Gastrocnemius medialis (tissue), 4 donors: ENCODE measurements at regions not wholly inside any gene's neighbourhood (a gene's known extent, or its start where the extent isn't known, plus 50 kb on each side); places are given as distances from the start of the nearest gene placed in this dataset.
"Not testable (repeated sequence)": the region's sequence is repeated elsewhere in the genome, so short reads cannot be mapped to it uniquely, and the experiment has no call there.

Experiments used
- ATAC-seq, 2 donors: fragments of 150-250 bp; one replicate each; pipeline ENCODE4 v1.9.1; 2016
- DNase-seq, 2 donors: peaks; one replicate each; pipeline ENCODE4 v3.0.0-alpha.2; 2019
- H3K27ac ChIP-seq, 4 donors: fragments of 200-600 bp; sonication (generic); 1 replicate in 1 of 4; 2 replicates in 3 of 4; pipeline ENCODE4 v1.5.1; 2016 to 2018; ENCODE audit warnings: mild to moderate bottlenecking in 2 of 4, moderate library complexity in 1 of 4
- H3K27me3 ChIP-seq, 3 donors: fragments of 200-600 bp; sonication (generic) in 2 of 3; 1 replicate in 1 of 3; 2 replicates in 2 of 3; pipeline versions ENCODE4 v1.5.1 to v1.6.0; 2016 to 2019; ENCODE audit warnings: mild to moderate bottlenecking in 1 of 3, moderate library complexity in 1 of 3
- H3K36me3 ChIP-seq, 2 donors: fragments of 200-600 bp; sonication (generic) in 1 of 2; one replicate each; pipeline ENCODE4 v1.5.1; 2017 to 2018
- H3K4me1 ChIP-seq, 2 donors: fragments of 200-600 bp; sonication (generic) in 1 of 2; one replicate each; pipeline ENCODE4 v1.5.1; 2016 to 2017; ENCODE audit warnings: mild to moderate bottlenecking in 2 of 2
- H3K4me3 ChIP-seq, 4 donors: fragments of 200-600 bp; sonication (generic) in 3 of 4; 1 replicate in 1 of 4; 2 replicates in 3 of 4; pipeline ENCODE4 v1.5.1; 2016 to 2019; ENCODE audit warnings: mild to moderate bottlenecking in 2 of 4
- H3K9me3 ChIP-seq, 3 donors: fragments of 200-600 bp; sonication (generic) in 2 of 3; 1 replicate in 1 of 3; 2 replicates in 2 of 3; pipeline ENCODE4 v1.5.1; 2016 to 2019
- CTCF ChIP-seq, 5 experiments: fragments of 450-650 bp in 3 of 5; fragments of 200-600 bp in 2 of 5; sonication (generic) in 2 of 5; IDR thresholded peaks in 4 of 5; conservative IDR thresholded peaks in 1 of 5; 1 replicate in 4 of 5; 2 replicates in 1 of 5; pipeline ENCODE4 v1.5.1; 2016 to 2019; ENCODE audit warnings: antibody characterized with exemption in 5 of 5, mild to moderate bottlenecking in 3 of 5, moderate library complexity in 3 of 5
- POLR2A ChIP-seq, 2 donors: fragments of 450-650 bp; IDR thresholded peaks; one replicate each; pipeline ENCODE4 v1.6.1; 2017; ENCODE audit warnings: antibody characterized with exemption in 2 of 2, mild to moderate bottlenecking in 2 of 2, moderate library complexity in 2 of 2
- in situ Hi-C, 4 donors: fragments of 200-750 bp; cut with MboI; loops; one replicate each; pipeline versions ENCODE4 v1.15.0 to v1.8.0; 2017; ENCODE audit warnings: low sequenced_read_pairs in 4 of 4
- intact Hi-C: fragments of 100-400 bp; cut with DNase I; formaldehyde crosslinking; loops from one replicate; pipeline ENCODE4 v1.15.1; 2023; ENCODE audit warnings: low total_unique reads

DNA sequence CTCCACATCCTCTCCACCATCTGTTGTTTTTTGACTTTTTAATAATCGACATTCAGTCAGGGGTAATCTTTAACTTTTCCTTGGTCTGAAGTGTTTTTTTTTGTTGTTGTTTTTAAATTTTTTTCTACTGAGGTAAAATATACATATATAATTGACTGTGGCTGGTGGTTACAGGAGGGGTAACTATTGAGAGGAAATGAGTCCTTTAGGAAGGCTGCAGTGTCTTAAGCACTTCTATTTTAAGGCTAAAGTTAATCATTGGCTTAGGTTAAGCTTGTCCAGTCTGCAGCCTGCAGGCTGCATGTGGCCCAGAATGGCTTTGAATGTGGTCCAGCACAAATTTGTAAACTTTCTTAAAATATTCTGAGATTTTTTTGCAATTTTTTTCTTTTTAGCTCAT, 172.5 kb downstream of the CTH start:
- no peak for TF ChIP-seq CTCF (IDR thresholded peaks at IDR 0.05 in 4 of 5, conservative IDR thresholded peaks at IDR 0.05 in 1 of 5)
- no peak for TF ChIP-seq POLR2A (IDR thresholded peaks at IDR 0.05)
- no peak overlapping the region for H3K27ac ChIP-seq
- H3K36me3 ChIP-seq = no peaks in the 10 kb centered on the region
- H3K9me3 ChIP-seq = no peaks in the 10 kb centered on the region
- H3K27me3 ChIP-seq = no peaks in the 10 kb centered on the region
- intact Hi-C loops = no loop called here
- H3K4me1 ChIP-seq = no peaks in the 10 kb centered on the region
- in situ Hi-C loops = no loop called here
- no peak overlapping the region for H3K4me3 ChIP-seq
- DNase-seq (no peak), ATAC-seq (no peak)

DNA sequence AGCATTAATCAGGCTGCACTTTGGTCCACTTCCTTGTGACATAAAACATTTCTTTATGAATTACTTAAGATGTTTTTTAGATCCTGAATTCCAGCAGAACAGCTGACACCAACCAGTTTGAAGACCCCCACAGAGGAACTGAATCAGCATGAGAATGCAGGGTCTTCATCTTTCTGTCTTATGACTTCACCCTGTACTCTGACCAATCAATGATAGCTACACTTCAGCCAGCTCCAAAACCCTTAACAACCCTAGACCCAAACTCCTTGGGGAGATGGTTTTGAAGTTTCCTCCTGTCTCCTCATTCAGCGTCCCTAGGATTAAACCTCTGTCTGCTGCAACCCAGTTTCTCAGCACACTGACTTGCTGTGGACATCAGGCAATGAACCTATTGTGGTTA, 175.0 kb downstream of the CTH start:
- ATAC-seq = no peak
- intact Hi-C loops = no loop called here

GRCh38 chr1:70587872-70588366, 176.9 kb downstream of the CTH start:
- Histone ChIP-seq H3K9me3 (no peaks in the 10 kb centered on the region), H3K36me3 (no peaks in the 10 kb centered on the region), H3K27ac (no peak overlapping the region), H3K27me3 (no peaks in the 10 kb centered on the region), H3K4me3 (no peak overlapping the region), H3K4me1 (no peaks in the 10 kb centered on the region)
- TF ChIP-seq CTCF (IDR thresholded peaks at IDR 0.05 in 4 of 5, conservative IDR thresholded peaks at IDR 0.05 in 1 of 5) = no peak
- TF ChIP-seq POLR2A (IDR thresholded peaks at IDR 0.05) = no peak
- intact Hi-C loops (no loop called here), in situ Hi-C loops (no loop called here)
- ATAC-seq (no peak), DNase-seq (no peak)

More for the DNA sequence above, 175.0 kb downstream of the CTH start:
- no peak for DNase-seq
- H3K9me3 ChIP-seq = no peaks in the 10 kb centered on the region
- in situ Hi-C loops = no loop called here
- TF ChIP-seq CTCF (IDR thresholded peaks at IDR 0.05 in 4 of 5, conservative IDR thresholded peaks at IDR 0.05 in 1 of 5) (no peak), POLR2A (IDR thresholded peaks at IDR 0.05) (no peak)
- H3K27me3 ChIP-seq = no peaks in the 10 kb centered on the region
- no peak overlapping the region for H3K27ac ChIP-seq
- no peaks in the 10 kb centered on the region for H3K4me1 ChIP-seq
- no peak overlapping the region for H3K4me3 ChIP-seq
- H3K36me3 ChIP-seq = no peaks in the 10 kb centered on the region

DNA sequence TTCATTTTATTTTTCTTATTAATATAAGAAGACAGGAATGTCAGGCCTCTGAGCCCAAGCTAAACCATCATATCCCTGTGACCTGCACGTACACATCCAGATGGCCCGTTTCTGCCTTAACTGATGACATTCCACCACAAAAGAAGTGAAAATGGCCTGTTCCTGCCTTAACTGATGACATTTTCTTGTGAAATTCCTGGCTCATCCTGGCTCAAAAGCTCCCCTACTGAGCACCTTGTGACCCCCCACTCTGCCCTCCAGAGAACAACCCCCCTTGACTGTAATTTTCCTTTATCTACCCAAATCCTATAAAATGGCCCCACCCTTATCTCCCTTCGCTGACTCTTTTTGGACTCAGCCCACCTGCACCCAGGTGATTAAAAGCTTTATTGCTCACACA, 182.5 kb downstream of the CTH start:
- DNase-seq, ATAC-seq, H3K36me3 ChIP-seq, intact Hi-C loops, H3K27me3 ChIP-seq, H3K4me1 ChIP-seq, in situ Hi-C loops, H3K4me3 ChIP-seq, H3K27ac ChIP-seq, H3K9me3 ChIP-seq: not testable (repeated sequence)

DNA sequence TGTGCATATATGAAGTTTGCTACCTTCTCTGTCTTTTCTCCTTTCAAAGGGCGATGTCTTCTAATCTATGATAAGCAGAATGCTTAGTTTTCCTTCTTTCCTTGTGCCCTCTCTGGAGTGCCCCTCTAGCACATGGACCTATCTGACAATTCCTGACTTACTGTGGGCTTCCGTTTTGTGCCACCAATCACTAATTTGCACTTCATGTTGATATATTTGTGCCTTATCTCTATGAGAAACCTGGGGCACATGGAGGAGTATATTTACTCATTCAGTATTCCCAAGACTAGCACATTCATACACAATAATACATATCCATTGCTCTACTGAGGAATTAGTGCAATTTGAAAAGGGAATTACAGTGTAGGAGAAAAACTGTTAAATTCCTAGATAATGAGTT, 197.7 kb downstream of the CTH start:
- Histone ChIP-seq H3K27ac (no peak overlapping the region), H3K4me1 (no peaks in the 10 kb centered on the region), H3K27me3 (no peaks in the 10 kb centered on the region), H3K9me3 (no peaks in the 10 kb centered on the region), H3K36me3 (no peaks in the 10 kb centered on the region), H3K4me3 (no peak overlapping the region)
- intact Hi-C loops = no loop called here
- no peak for DNase-seq
- TF ChIP-seq POLR2A (IDR thresholded peaks at IDR 0.05) = no peak
- in situ Hi-C loops = no loop called here
- no peak for ATAC-seq

DNA sequence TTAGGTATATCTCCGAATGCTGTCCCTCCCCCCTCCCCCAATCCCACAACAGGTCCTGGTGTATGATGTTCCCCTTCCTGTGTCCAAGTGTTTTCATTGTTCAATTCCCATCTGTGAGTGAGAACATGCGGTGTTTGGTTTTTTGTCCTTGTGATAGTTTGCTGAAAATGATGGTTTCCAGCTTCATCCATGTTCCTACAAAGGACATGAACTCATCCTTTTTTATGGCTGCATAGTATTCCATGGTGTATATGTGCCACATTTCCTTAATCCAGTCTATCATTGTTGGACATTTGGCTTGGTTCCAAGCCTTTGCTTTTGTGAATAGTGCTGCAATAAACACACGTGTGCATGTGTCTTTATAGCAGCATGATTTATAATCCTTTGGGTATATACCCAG, 199.1 kb downstream of the CTH start:
- H3K36me3 ChIP-seq, intact Hi-C loops, H3K27me3 ChIP-seq, DNase-seq, H3K9me3 ChIP-seq, H3K4me3 ChIP-seq, ATAC-seq, H3K27ac ChIP-seq, in situ Hi-C loops, H3K4me1 ChIP-seq: not testable (repeated sequence)
